NCI-H82 treated with DMSO at 0.1 percent for 48 hours (cell line): ENCODE measurements at regions not wholly inside any gene's neighbourhood (a gene's known extent, or its start where the extent isn't known, plus 50 kb on each side); places are given as distances from the start of the nearest gene placed in this dataset.

ENCODE experiments used
- DNase-seq: peaks from one replicate; lab custom pipeline; 2025; ENCODE audit not compliant: unreplicated experiment; lab: John Stamatoyannopoulos, UW

GRCh38 chr6:51382847-51383246 is 564.2 kb downstream of the TFAP2B start:
- DNase-seq: no peak

- no peak for DNase-seq
Observed at GRCh38 chr6:51384736-51385135, 566.1 kb downstream of the TFAP2B start.

- DNase-seq: no peak
Observed at GRCh38 chr6:51386347-51386836, 567.7 kb downstream of the TFAP2B start.

- DNase-seq: no peak
Observed at GRCh38 chr6:51387907-51388306, 569.2 kb downstream of the TFAP2B start.

- no peak for DNase-seq
Observed at GRCh38 chr6:51394061-51394460, 575.4 kb downstream of the TFAP2B start.

DNA sequence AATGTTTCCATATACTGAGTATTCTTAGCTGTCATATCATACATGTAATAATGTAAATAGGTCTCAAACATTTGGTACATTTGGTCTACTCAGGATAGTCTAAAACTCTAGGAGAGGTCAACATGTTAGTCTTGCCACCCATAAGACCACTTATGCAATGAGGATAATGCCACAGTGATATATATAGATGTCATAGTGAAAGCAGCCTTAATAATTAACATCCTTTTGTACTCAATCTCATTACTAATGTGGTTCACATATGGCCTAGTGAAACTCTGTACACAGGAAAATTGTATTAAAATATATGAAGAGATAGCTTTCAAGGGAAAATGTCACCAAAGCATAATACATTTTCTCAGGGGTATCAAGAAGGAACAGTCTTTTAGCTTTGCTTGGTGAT is 577.9 kb downstream of the TFAP2B start:
- no peak for DNase-seq

DNA sequence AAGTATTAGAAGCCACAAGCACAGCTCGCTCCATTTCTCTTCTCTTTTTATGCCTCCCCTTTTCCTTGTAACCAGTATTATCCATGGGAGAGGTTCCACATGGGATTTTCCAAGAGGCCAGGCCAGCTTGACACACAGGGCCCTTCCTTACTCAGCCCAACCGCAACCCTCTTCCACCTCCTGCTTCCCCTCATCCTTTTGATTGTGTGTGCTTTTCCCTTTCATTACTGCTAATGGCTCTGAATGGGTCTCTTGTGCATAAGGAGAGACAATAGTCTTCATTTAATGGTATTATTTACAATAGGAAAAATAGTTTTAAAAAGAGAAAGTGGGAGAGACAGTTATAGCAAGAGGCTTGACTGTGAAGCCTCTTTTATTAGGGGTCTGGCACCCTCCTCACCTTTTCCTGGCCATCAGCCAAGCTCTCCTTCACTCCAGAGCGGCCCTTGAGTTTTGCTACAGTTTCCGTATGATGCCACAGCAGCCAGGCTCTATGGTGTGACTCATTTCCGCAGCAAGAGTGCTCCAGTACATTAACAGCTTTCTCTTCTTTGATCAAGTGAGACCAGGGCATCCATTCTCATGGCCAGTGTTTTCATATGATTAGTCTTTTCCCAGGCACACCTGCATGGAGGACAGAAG is 579.5 kb downstream of the TFAP2B start:
- DNase-seq: no peak

DNA sequence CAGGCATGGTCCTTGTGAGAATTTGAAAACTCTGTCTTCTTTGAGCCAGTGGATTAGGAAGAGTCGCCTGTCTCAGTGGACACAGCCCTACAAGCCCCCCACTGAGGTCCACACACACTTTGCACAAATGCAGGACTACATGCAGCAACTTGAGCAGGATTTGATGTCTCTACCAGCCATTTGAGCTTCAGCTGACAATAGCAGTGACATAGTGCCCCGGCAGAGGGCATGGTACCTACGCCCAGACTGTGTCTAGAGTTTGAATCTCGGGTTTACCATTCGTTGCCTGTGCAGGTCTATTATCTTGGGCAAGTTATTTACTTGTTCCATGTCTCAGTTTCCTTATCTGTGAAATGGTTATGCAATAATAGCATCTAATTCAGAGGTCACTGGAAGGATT is 580.1 kb downstream of the TFAP2B start:
- no peak for DNase-seq

- DNase-seq: no peak
Observed at GRCh38 chr6:51410453-51410852, 591.8 kb downstream of the TFAP2B start.

GRCh38 chr6:51411496-51412125 is 592.9 kb downstream of the TFAP2B start:
- no peak for DNase-seq

- DNase-seq: no peak
Observed at GRCh38 chr6:51414361-51414760, 595.7 kb downstream of the TFAP2B start.

- no peak for DNase-seq
Observed at GRCh38 chr6:51415501-51415900, 596.8 kb downstream of the TFAP2B start.

- peak; percentile 20 for DNase-seq
Observed at GRCh38 chr6:51429017-51429712, 610.5 kb downstream of the TFAP2B start.

DNA sequence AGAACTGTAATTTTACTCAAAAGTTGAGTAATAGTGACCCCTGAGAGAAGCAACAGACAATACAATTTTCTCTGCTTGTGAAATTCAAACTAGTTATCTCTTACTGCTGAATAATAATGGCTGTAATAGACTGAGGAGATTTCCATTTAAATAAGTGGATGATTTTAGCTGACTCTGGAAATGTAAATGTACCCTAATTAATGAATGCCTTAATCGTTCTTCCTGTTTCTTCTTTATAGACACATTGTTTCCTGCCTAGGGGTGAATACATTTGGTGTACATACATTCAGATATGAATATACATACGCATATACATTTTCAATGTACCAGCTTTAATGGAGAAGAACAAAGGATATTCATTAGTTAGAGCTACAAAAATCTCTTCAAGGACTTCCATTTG is 611.9 kb downstream of the TFAP2B start:
- no peak for DNase-seq

- no peak for DNase-seq
Observed at GRCh38 chr6:51432481-51432880, 613.8 kb downstream of the TFAP2B start.

DNA sequence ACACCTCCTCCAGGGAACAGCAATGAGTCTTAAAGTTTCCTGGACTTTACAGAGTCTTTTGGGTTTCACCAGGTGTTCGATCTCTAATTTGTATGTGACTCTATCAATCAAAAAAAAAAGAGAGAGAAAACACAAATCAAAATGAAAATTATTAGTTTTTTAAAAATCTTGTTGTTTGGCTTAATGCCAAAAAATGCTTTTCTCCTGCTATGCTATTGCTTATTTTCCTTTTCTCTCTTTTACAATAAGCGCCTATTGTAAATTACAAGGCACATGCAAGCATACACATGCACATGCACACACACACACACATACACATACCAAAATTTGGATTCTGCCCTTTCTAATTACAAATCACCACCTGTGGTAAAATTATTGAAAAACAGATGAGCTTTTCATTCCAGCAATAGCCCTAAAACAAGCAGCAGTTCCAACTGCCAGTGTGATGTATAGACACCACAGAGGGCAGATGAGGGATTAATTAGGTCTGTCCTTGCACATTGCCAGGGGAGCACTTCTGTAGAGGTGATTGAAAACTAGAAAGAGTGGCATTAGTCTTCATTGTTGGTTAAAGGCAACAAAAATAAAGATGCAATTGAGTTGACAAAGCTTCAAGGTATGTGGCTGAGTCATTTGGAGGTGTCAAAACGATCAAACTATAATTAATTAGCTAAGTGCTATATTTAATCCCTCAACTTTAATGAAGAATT is 631.7 kb downstream of the TFAP2B start:
- no peak for DNase-seq

DNA sequence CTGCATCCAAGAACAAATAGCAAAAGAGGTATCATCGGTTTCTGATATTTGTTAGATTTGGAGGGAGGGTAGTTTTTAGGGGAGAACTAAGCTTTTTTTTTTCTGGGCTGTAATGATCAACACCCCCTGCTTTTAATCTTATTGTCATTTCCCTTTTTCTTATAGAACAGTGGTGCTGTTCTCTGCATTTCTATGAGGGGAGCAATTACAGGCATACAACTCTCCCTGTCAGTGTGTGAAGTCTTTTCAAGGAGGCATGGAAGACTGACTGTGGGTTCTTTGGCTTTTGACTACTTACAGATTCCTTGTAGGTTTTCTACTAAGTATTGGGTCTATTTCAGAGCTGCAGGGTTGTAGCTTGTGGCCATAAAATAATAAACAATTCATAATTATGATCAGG is 632.3 kb downstream of the TFAP2B start:
- no peak for DNase-seq

DNA sequence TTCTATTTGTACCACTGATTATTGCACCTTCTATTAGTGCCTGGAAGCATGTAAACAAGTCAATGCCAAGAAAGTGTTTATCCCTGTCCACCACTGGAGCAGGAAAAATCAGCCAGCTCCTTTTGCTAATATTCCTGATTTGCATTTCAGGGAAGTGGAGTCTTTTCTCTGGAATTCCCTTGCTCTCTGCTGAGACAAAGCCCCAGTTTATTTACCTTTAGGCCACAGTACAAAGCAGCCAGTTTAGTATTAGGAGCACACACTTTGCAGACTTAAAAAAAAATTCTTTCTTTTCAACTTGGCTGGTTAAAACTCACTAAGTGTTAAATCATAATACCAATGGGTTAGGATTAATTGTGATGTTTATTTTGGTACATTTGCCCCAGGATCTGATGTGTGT is 631.1 kb downstream of the PKHD1 start:
- DNase-seq: no peak

GRCh38 chr6:51459958-51460357 is 627.5 kb downstream of the PKHD1 start:
- DNase-seq: no peak

- DNase-seq: no peak
Observed at GRCh38 chr6:51462896-51463295, 624.5 kb downstream of the PKHD1 start.

- no peak for DNase-seq
Observed at GRCh38 chr6:51463321-51463720, 624.1 kb downstream of the PKHD1 start.

DNA sequence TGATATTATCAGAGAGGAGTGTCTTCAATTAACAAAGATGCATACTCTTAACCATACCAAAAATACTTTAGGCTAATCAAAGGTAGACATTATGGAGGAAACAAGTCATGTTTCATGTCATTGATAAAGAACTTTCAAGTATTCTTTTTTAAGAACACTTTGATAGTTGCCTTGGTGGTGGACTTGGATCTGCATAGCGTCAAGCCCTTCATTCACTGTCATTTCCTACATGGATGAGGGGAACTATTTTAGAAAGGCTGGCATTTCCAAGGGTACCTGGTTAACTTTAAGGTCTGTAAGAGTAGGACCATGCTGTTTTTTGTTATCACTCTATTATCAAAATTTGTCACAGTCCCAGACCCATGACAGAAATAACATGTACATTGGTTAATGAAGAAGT is 622.5 kb downstream of the PKHD1 start:
- no peak for DNase-seq
